PFSK-1 (cell line): ENCODE measurements at regions not wholly inside any gene's neighbourhood (a gene's known extent, or its start where the extent isn't known, plus 50 kb on each side); places are given as distances from the start of the nearest gene placed in this dataset.

ENCODE experiments used
- FOXP2 ChIP-seq: optimal IDR thresholded peaks from 2 replicates; pipeline ENCODE3; 2011; ENCODE audit warnings: borderline replicate concordance, control low read depth, inconsistent platforms; ENCODE audit not compliant: insufficient read depth; ENCODE audit errors: extremely low read length, extremely low read depth
- POLR2AphosphoS5 ChIP-seq: IDR thresholded peaks from 2 replicates; pipeline ENCODE4 v1.6.1; 2012; ENCODE audit warnings: low read depth, mild to moderate bottlenecking, control low read depth, low read length, moderate library complexity
- SIN3A ChIP-seq: IDR thresholded peaks from 2 replicates; pipeline ENCODE4 v1.6.1; 2012; ENCODE audit warnings: mild to moderate bottlenecking, low read length, moderate library complexity, borderline replicate concordance; ENCODE audit not compliant: insufficient read depth
- TAF1 ChIP-seq: IDR thresholded peaks from 2 replicates; pipeline ENCODE4 v1.6.1; 2012; ENCODE audit warnings: low read length, control low read depth, borderline replicate concordance; ENCODE audit not compliant: insufficient read depth
- TF ChIP-seq, protein P1 (sequence below), 2 experiments: IDR thresholded peaks; 2 replicates each; pipeline versions ENCODE4 v1.6.1 to v1.8.0; 2011 to 2012; ENCODE audit warnings: low read depth in 2 of 2, low read length in 2 of 2, control low read depth in 1 of 2, inconsistent platforms in 1 of 2, mild to moderate bottlenecking in 1 of 2, moderate library complexity in 1 of 2; ENCODE audit not compliant: insufficient read depth in 1 of 2

DNA sequence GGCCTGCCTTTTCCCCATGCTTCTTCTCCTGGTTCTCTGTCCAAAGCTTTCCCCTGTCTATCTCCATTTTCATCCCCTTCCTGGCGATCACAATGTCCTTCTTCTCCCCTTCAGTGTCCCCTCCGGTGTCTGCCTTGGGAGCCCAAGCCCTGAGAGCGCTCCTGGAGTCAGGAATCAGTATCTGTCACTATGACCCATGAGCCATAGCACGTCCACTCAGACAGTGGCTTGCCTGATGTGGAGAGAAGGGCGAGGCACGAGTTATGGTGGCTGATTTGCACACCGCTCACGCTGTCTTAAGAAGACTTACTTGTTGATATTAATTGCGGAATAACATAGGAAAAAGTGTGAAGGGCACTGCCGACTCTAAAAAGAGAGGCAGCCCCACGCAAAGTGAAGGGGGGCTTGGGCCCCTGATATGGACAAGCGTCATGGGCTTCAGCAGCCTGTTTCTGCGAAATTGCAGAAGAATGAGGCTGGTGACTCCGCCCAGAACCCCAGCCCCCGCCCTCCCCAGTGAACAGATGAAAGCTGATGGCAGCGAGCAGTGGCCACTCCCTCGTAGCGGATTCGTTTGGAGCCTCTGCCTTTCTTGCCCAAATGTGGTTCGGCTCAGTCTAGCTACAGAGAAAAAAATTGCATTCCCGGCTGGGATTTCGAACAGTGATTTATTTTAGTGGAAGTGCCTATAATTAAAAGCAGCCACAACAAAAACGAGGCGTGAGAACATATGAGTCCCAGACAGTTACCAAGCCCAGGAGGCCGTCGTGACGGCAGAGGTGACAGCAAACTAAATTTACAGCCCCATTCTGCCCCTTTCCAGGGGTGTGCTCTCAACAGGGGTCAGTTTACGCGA is 149.8 kb downstream of the ICE1 start:
- TF ChIP-seq POLR2AphosphoS5 = no peak
- TF ChIP-seq, protein P1, sequence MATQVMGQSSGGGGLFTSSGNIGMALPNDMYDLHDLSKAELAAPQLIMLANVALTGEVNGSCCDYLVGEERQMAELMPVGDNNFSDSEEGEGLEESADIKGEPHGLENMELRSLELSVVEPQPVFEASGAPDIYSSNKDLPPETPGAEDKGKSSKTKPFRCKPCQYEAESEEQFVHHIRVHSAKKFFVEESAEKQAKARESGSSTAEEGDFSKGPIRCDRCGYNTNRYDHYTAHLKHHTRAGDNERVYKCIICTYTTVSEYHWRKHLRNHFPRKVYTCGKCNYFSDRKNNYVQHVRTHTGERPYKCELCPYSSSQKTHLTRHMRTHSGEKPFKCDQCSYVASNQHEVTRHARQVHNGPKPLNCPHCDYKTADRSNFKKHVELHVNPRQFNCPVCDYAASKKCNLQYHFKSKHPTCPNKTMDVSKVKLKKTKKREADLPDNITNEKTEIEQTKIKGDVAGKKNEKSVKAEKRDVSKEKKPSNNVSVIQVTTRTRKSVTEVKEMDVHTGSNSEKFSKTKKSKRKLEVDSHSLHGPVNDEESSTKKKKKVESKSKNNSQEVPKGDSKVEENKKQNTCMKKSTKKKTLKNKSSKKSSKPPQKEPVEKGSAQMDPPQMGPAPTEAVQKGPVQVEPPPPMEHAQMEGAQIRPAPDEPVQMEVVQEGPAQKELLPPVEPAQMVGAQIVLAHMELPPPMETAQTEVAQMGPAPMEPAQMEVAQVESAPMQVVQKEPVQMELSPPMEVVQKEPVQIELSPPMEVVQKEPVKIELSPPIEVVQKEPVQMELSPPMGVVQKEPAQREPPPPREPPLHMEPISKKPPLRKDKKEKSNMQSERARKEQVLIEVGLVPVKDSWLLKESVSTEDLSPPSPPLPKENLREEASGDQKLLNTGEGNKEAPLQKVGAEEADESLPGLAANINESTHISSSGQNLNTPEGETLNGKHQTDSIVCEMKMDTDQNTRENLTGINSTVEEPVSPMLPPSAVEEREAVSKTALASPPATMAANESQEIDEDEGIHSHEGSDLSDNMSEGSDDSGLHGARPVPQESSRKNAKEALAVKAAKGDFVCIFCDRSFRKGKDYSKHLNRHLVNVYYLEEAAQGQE (IDR thresholded peaks at IDR 0.05; ENCODE audit: insufficient read depth in 1 of 2, low read depth in 2 of 2, low read length in 2 of 2) = no peak
- no peak for TF ChIP-seq TAF1
- no peak for TF ChIP-seq FOXP2
- TF ChIP-seq SIN3A = no peak
